ENCODE measurements at regions not wholly inside any gene's neighbourhood (a gene's known extent, or its start where the extent isn't known, plus 50 kb on each side); places are given as distances from the start of the nearest gene placed in this dataset.

DNA sequence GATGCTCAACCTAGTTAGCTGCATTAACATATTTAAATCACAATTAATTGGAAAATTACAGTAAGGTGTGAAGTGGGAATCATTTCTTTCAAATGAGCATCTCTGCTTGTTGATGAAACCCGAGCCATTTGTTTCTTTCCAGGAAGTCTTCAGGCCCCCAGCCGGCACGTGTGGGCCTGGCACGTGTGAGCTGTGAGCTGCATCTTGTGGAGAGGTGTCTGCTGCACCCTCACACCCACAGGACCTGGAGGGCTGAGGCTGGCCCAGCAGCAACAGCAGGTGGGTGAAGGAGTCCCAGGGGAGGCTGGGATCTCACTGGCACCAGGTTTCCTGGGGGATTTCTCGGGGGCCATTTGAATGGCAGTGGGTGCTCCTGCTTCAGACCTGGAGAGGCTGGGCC lies 372.5 kb upstream of the MKI67 start:
- no peak overlapping the region for H3K4me3 ChIP-seq (ENCODE audit: low read depth, low read length)
- TF ChIP-seq CTCF (IDR thresholded peaks at IDR 0.05; ENCODE audit: insufficient read depth, low read depth, low read length, missing control alignments), result no peak
- no peak for DNase-seq (ENCODE audit: low read depth)

GRCh38 chr10:128499486-128499885 lies 373.3 kb upstream of the MKI67 start:
- DNase-seq (ENCODE audit: low read depth), result no peak
- no peak for TF ChIP-seq CTCF (IDR thresholded peaks at IDR 0.05; ENCODE audit: insufficient read depth, low read depth, low read length, missing control alignments)
- no peak overlapping the region for H3K4me3 ChIP-seq (ENCODE audit: low read depth, low read length)

DNA sequence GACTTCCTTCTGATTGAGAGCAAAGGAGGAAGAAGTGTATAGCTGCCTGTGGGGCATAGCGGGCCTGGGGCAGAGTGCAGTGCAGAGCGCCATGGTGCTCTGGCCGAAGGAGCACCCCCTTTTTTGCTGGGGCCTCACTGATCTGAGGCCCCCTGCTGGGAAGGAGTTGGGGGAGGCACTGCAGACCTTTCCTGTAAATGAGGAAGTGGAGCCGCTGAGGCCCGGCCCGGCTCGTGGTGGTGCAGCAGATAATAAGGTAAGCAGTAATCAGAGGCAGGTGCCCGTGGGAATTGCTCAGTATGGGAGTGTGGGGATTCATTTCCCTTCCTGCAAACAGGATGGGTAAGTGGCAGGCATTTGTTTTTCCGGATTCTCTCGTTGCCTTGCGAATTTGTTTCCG lies 373.7 kb upstream of the MKI67 start:
- DNase-seq (ENCODE audit: low read depth), result no peak
- no peak for TF ChIP-seq CTCF (IDR thresholded peaks at IDR 0.05; ENCODE audit: insufficient read depth, low read depth, low read length, missing control alignments)
- no peak overlapping the region for H3K4me3 ChIP-seq (ENCODE audit: low read depth, low read length)

DNA sequence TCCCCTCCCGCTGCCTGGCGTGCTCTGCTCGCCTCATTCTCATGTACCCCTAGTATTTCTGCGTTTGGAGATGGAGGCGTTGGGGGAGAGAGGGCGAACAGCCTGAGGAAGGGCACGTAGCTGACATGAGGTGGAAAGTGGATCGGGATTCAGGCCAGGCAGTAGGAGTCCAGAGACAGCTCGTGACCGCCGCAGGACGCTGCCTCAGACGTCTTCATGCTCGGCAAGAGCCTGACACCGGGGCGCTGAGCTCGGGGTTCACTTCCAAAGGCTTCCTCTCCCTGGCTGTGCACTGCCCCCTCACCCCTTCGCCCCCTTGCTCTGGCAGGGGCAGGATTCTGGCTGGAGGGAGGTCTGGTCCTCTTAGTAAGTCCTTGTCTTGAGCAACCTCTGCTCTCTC lies 374.4 kb upstream of the MKI67 start:
- no peak overlapping the region for H3K4me3 ChIP-seq (ENCODE audit: low read depth, low read length)
- TF ChIP-seq CTCF (IDR thresholded peaks at IDR 0.05; ENCODE audit: insufficient read depth, low read depth, low read length, missing control alignments), result no peak
- DNase-seq (ENCODE audit: low read depth), result no peak

DNA sequence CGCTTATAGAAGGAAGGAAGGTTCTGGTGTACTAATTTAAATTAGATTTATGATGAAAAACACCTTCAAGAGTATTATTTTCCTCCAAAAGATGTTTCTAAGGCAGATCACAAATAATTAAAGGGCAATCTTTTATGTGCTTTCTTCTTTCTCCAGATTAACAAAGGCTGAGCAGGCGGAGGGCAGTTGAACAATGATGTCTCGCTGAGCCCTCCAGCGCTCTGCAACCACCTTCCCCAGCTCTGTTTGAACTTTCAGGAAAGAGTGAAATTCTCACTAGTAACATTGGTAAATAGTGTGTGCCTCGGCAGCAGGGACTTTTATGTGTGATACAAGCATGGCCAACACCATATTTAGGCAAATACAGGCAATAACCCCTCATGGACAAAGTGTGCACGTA lies 379.1 kb upstream of the MKI67 start:
- H3K4me3 ChIP-seq (ENCODE audit: low read depth, low read length), result no peak overlapping the region
- DNase-seq (ENCODE audit: low read depth), result no peak
- no peak for TF ChIP-seq CTCF (IDR thresholded peaks at IDR 0.05; ENCODE audit: insufficient read depth, low read depth, low read length, missing control alignments)

DNA sequence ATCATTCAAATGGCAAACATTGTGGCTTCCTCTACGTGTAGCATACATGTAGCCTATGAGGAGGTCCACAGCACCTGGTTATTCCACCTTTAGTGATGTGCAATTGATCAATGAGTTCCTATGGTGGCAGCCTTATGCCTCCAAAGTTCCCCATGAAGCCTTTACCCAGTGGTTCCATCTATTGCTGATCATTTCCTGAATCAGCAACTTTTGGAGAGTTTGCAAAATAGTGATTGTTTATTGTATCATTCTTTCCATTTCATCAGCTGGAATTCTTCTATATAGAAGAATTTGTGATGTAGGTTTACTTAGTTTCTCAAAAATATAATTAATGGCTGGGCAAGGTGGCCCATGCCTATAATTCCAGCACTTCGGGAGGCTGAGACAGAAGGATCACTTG lies 380.2 kb upstream of the MKI67 start:
- DNase-seq (ENCODE audit: low read depth), result no peak
- no peak for TF ChIP-seq CTCF (IDR thresholded peaks at IDR 0.05; ENCODE audit: insufficient read depth, low read depth, low read length, missing control alignments)
- no peak overlapping the region for H3K4me3 ChIP-seq (ENCODE audit: low read depth, low read length)

DNA sequence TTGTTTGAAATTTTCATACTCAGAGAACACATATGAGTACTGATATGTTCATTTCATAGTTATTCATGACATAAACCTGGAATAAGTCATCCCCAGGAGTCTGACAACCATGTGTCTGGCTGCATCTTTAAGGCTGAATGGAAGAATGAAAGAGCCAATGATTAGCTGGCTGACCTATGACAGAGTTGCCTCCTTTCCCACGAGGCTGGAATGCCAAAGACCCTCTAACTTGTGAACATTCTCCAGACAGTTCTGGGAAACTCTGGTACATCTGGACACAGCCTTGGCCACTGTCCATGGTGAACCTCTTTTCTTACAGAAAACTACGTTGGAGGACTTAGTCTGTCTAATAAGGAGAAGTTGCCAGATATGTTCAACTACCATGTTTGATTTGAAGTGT lies 380.8 kb upstream of the MKI67 start:
- no peak for DNase-seq (ENCODE audit: low read depth)
- TF ChIP-seq CTCF (IDR thresholded peaks at IDR 0.05; ENCODE audit: insufficient read depth, low read depth, low read length, missing control alignments), result no peak
- no peak overlapping the region for H3K4me3 ChIP-seq (ENCODE audit: low read depth, low read length)

All from GM12865 (cell line).